ENCODE measurements at regions not wholly inside any gene's neighbourhood (a gene's known extent, or its start where the extent isn't known, plus 50 kb on each side); places are given as distances from the start of the nearest gene placed in this dataset.

DNA sequence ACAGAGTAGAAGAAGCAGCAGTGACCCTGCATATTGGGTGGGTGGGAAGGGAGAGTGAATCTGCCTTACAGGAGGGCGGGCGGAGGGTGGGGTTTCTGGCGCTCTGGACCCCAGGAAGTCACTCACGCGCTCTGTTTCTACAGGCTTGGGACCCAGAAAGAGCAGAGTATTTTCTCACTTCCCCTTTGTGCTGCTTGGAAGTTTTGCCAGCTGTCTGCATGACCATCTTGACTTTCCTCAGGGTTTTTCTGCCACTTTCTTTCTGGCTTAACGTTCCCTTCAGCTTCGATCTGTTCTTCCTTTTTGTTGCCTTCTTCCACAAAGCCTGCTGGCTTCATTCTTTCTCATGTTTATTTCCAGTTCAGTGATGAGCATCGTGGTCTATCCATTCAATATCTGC lies 383.1 kb downstream of the GALR1 start:
- H3K9me3 ChIP-seq (ENCODE audit: control insufficient read depth, low read length), result no peaks in the 10 kb centered on the region
- no peak overlapping the region for H3K27ac ChIP-seq (ENCODE audit: low read depth, low read length, severe bottlenecking)
- 86 to 94% methylated on average over 2 to 8 of the region's 8 CpGs for WGBS, 2 experiments (ENCODE audit: insufficient coverage in 2 of 2)
- no peaks in the 10 kb centered on the region for H3K36me3 ChIP-seq (ENCODE audit: control insufficient read depth, insufficient read depth, low read length)
- no peak overlapping the region for H3K4me3 ChIP-seq (ENCODE audit: extremely low read depth, insufficient read depth, low read length, poor library complexity, severe bottlenecking)
- no peaks in the 10 kb centered on the region for H3K4me1 ChIP-seq (ENCODE audit: control insufficient read depth, insufficient read depth, low read length, poor library complexity, severe bottlenecking)

GRCh38 chr18:77634494-77634893 lies 384.8 kb downstream of the GALR1 start:
- Histone ChIP-seq H3K9me3 (ENCODE audit: control insufficient read depth, low read length) (no peaks in the 10 kb centered on the region), H3K36me3 (ENCODE audit: control insufficient read depth, insufficient read depth, low read length) (no peaks in the 10 kb centered on the region), H3K4me3 (ENCODE audit: extremely low read depth, insufficient read depth, low read length, poor library complexity, severe bottlenecking) (no peak overlapping the region), H3K4me1 (ENCODE audit: control insufficient read depth, insufficient read depth, low read length, poor library complexity, severe bottlenecking) (no peaks in the 10 kb centered on the region), H3K27ac (ENCODE audit: low read depth, low read length, severe bottlenecking) (no peak overlapping the region)
- WGBS, 2 experiments (ENCODE audit: insufficient coverage in 2 of 2), result 77 to 79% methylated on average over 6 to 7 of the region's 7 CpGs

DNA sequence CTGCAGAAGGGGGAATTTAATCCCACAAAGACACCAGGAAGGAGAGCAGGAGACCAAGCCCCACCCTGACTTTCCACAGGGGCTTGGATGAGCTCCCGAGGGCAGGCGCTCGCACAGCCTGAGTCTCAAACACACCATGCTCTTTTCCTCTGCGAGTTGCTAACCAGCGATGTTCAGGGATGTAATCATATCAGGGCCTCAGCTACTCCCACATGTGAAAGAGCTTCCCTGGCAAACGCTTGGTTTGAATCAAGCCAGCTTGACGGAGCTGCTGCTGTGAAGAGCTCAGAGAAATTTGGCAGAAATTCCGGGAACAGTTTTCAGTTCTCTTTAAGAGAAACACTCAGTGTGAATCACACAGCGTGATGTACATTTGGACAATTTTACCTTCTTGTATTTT lies 385.8 kb downstream of the GALR1 start:
- Histone ChIP-seq H3K27ac (ENCODE audit: low read depth, low read length, severe bottlenecking) (no peak overlapping the region), H3K9me3 (ENCODE audit: control insufficient read depth, low read length) (no peaks in the 10 kb centered on the region), H3K4me1 (ENCODE audit: control insufficient read depth, insufficient read depth, low read length, poor library complexity, severe bottlenecking) (no peaks in the 10 kb centered on the region), H3K4me3 (ENCODE audit: extremely low read depth, insufficient read depth, low read length, poor library complexity, severe bottlenecking) (no peak overlapping the region), H3K36me3 (ENCODE audit: control insufficient read depth, insufficient read depth, low read length) (no peaks in the 10 kb centered on the region)
- WGBS, 2 experiments (ENCODE audit: insufficient coverage in 2 of 2), result 92 to 97% methylated on average over 8 of the region's 9 CpGs

DNA sequence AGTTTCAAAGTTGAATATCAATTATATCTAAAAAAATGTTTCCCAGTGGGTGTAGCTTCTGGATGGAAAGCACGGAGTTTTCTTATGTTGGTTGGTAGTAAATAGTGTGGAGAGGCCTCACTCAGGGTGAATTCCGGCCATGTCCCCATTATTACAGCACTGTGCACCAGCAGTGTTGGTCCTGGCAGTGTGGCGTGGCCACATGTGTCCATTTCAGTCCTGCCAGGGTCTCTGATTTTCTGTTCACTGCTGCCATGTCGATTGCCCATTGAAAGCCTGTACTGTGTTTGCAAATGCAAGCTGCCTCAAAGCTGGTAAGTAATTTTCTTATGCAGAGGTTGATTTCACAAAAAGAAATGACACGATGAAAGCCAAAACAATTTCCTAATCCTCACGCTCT lies 386.2 kb downstream of the GALR1 start:
- Histone ChIP-seq H3K36me3 (ENCODE audit: control insufficient read depth, insufficient read depth, low read length) (no peaks in the 10 kb centered on the region), H3K9me3 (ENCODE audit: control insufficient read depth, low read length) (no peaks in the 10 kb centered on the region), H3K4me1 (ENCODE audit: control insufficient read depth, insufficient read depth, low read length, poor library complexity, severe bottlenecking) (no peaks in the 10 kb centered on the region), H3K4me3 (ENCODE audit: extremely low read depth, insufficient read depth, low read length, poor library complexity, severe bottlenecking) (no peak overlapping the region), H3K27ac (ENCODE audit: low read depth, low read length, severe bottlenecking) (no peak overlapping the region)
- 70 to 87% methylated on average over 3 of the region's 6 CpGs for WGBS, 2 experiments (ENCODE audit: insufficient coverage in 2 of 2)

GRCh38 chr18:77645170-77645872 lies 395.7 kb downstream of the GALR1 start:
- Histone ChIP-seq H3K36me3 (ENCODE audit: control insufficient read depth, insufficient read depth, low read length) (no peaks in the 10 kb centered on the region), H3K4me3 (ENCODE audit: extremely low read depth, insufficient read depth, low read length, poor library complexity, severe bottlenecking) (no peak overlapping the region), H3K27ac (ENCODE audit: low read depth, low read length, severe bottlenecking) (no peak overlapping the region), H3K9me3 (ENCODE audit: control insufficient read depth, low read length) (no peaks in the 10 kb centered on the region), H3K4me1 (ENCODE audit: control insufficient read depth, insufficient read depth, low read length, poor library complexity, severe bottlenecking) (no peaks in the 10 kb centered on the region)
- WGBS, 2 experiments (ENCODE audit: insufficient coverage in 2 of 2), result 91 to 93% methylated on average over 2 to 4 of the region's 8 CpGs

GRCh38 chr18:77647472-77647871 lies 397.8 kb downstream of the GALR1 start:
- 69 to 74% methylated on average over 8 of the region's 8 CpGs for WGBS, 2 experiments (ENCODE audit: insufficient coverage in 2 of 2)
- H3K4me3 ChIP-seq (ENCODE audit: extremely low read depth, insufficient read depth, low read length, poor library complexity, severe bottlenecking), result no peak overlapping the region
- no peaks in the 10 kb centered on the region for H3K9me3 ChIP-seq (ENCODE audit: control insufficient read depth, low read length)
- H3K27ac ChIP-seq (ENCODE audit: low read depth, low read length, severe bottlenecking), result no peak overlapping the region
- H3K4me1 ChIP-seq (ENCODE audit: control insufficient read depth, insufficient read depth, low read length, poor library complexity, severe bottlenecking), result no peaks in the 10 kb centered on the region
- H3K36me3 ChIP-seq (ENCODE audit: control insufficient read depth, insufficient read depth, low read length), result no peaks in the 10 kb centered on the region

DNA sequence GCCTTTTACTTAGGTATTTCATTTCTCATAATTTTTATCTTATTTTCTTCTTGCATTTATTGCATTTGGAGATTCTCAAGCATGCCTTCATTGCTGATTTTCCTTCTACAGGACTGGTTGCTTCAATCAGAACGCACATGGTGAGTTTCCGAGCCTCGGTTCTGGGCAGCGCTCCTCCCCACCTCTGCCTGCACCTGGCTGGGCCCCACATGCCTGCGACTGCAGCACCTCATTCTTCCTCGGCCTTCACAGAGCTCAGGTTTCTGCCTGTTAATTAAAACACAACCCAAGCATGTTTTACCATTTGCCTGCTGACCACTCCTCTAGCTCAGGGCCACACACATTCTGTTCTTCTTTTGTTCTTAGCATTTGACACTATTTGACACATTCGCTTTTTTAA lies 398.8 kb downstream of the GALR1 start:
- 59 to 67% methylated on average over 7 of the region's 7 CpGs for WGBS, 2 experiments (ENCODE audit: insufficient coverage in 2 of 2)
- Histone ChIP-seq H3K4me3 (ENCODE audit: extremely low read depth, insufficient read depth, low read length, poor library complexity, severe bottlenecking) (no peak overlapping the region), H3K9me3 (ENCODE audit: control insufficient read depth, low read length) (no peaks in the 10 kb centered on the region)

GRCh38 chr18:77650799-77651385 lies 401.2 kb downstream of the GALR1 start:
- Histone ChIP-seq H3K4me3 (ENCODE audit: extremely low read depth, insufficient read depth, low read length, poor library complexity, severe bottlenecking) (no peak overlapping the region), H3K9me3 (ENCODE audit: control insufficient read depth, low read length) (no peaks in the 10 kb centered on the region), H3K4me1 (ENCODE audit: control insufficient read depth, insufficient read depth, low read length, poor library complexity, severe bottlenecking) (no peaks in the 10 kb centered on the region), H3K27ac (ENCODE audit: low read depth, low read length, severe bottlenecking) (no peak overlapping the region), H3K36me3 (ENCODE audit: control insufficient read depth, insufficient read depth, low read length) (no peaks in the 10 kb centered on the region)
- 1 to 4% methylated on average over 19 of the region's 28 CpGs for WGBS, 2 experiments (ENCODE audit: insufficient coverage in 2 of 2)

More for the DNA sequence above, 398.8 kb downstream of the GALR1 start:
- no peaks in the 10 kb centered on the region for H3K4me1 ChIP-seq (ENCODE audit: control insufficient read depth, insufficient read depth, low read length, poor library complexity, severe bottlenecking)
- no peak overlapping the region for H3K27ac ChIP-seq (ENCODE audit: low read depth, low read length, severe bottlenecking)
- no peaks in the 10 kb centered on the region for H3K36me3 ChIP-seq (ENCODE audit: control insufficient read depth, insufficient read depth, low read length)

DNA sequence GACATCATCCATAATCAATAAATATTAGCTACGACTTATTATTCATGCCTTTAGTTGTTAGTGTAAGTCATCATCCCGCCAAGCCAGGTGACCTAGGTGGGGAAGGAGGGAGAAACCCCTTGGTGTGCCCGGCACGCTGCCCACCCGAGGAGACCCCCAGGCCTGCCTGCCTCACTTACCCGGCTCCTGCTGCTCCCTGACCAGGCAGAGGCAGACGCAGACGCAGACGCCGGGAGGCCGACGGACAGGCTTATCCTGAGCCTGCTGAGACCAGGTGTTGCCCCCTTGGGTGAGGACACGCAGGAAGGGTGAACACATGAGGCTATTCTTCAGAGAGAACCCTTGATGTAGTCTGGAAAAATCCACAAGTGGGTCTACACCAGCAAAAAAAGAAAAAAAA lies 401.8 kb downstream of the GALR1 start:
- 84 to 100% methylated on average over 7 to 11 of the region's 13 CpGs for WGBS, 2 experiments (ENCODE audit: insufficient coverage in 2 of 2)
- H3K4me1 ChIP-seq (ENCODE audit: control insufficient read depth, insufficient read depth, low read length, poor library complexity, severe bottlenecking), result no peaks in the 10 kb centered on the region
- H3K9me3 ChIP-seq (ENCODE audit: control insufficient read depth, low read length), result no peaks in the 10 kb centered on the region

GRCh38 chr18:77653792-77654191 lies 404.1 kb downstream of the GALR1 start:
- H3K9me3 ChIP-seq (ENCODE audit: control insufficient read depth, low read length), result no peaks in the 10 kb centered on the region
- no peak overlapping the region for H3K4me3 ChIP-seq (ENCODE audit: extremely low read depth, insufficient read depth, low read length, poor library complexity, severe bottlenecking)
- H3K27ac ChIP-seq (ENCODE audit: low read depth, low read length, severe bottlenecking), result no peak overlapping the region
- no peaks in the 10 kb centered on the region for H3K4me1 ChIP-seq (ENCODE audit: control insufficient read depth, insufficient read depth, low read length, poor library complexity, severe bottlenecking)
- H3K36me3 ChIP-seq (ENCODE audit: control insufficient read depth, insufficient read depth, low read length), result no peaks in the 10 kb centered on the region
- WGBS, 2 experiments (ENCODE audit: insufficient coverage in 2 of 2), result 93% methylated on average over 9 to 12 of the region's 12 CpGs

More for the DNA sequence above, 401.8 kb downstream of the GALR1 start:
- H3K27ac ChIP-seq (ENCODE audit: low read depth, low read length, severe bottlenecking), result no peak overlapping the region
- H3K4me3 ChIP-seq (ENCODE audit: extremely low read depth, insufficient read depth, low read length, poor library complexity, severe bottlenecking), result no peak overlapping the region
- H3K36me3 ChIP-seq (ENCODE audit: control insufficient read depth, insufficient read depth, low read length), result no peaks in the 10 kb centered on the region

DNA sequence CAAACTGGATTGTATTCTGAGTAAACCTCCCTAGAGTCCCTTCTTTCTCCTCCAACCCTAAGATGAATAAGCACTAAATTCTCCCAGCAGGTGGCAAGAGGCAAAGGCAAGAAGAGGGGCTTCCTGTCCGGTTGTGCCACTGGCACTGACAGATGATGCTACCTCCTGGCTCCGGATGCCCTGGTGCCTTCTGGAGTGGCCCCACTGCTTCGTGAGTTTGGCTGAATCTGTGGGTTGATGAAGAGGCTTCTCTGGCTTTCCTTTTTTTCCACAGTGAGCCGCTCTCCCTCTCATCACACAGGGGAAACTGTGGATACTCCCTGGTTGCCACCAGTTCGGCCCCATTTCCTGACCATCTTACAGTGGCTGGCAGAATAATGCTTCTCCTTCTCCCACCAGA lies 404.7 kb downstream of the GALR1 start:
- no peaks in the 10 kb centered on the region for H3K4me1 ChIP-seq (ENCODE audit: control insufficient read depth, insufficient read depth, low read length, poor library complexity, severe bottlenecking)
- H3K27ac ChIP-seq (ENCODE audit: low read depth, low read length, severe bottlenecking), result no peak overlapping the region
- WGBS, 2 experiments (ENCODE audit: insufficient coverage in 2 of 2), result 85 to 88% methylated on average over 4 of the region's 5 CpGs
- H3K4me3 ChIP-seq (ENCODE audit: extremely low read depth, insufficient read depth, low read length, poor library complexity, severe bottlenecking), result no peak overlapping the region
- no peaks in the 10 kb centered on the region for H3K9me3 ChIP-seq (ENCODE audit: control insufficient read depth, low read length)
- H3K36me3 ChIP-seq (ENCODE audit: control insufficient read depth, insufficient read depth, low read length), result no peaks in the 10 kb centered on the region

Measured in mesodermal cell (in vitro differentiated cells).